Erythroblast (primary cell): ENCODE measurements at regions not wholly inside any gene's neighbourhood (a gene's known extent, or its start where the extent isn't known, plus 50 kb on each side); places are given as distances from the start of the nearest gene placed in this dataset.

ENCODE experiments used
- GATA1 ChIP-seq: IDR thresholded peaks from 2 replicates; pipeline ENCODE4 v1.6.1; 2011; ENCODE audit warnings: low read depth, mild to moderate bottlenecking, control low read depth, low read length, moderate library complexity
- POLR2A ChIP-seq: IDR thresholded peaks from 2 replicates; pipeline ENCODE4 v1.6.1; 2011; ENCODE audit warnings: mild to moderate bottlenecking, low read length

DNA sequence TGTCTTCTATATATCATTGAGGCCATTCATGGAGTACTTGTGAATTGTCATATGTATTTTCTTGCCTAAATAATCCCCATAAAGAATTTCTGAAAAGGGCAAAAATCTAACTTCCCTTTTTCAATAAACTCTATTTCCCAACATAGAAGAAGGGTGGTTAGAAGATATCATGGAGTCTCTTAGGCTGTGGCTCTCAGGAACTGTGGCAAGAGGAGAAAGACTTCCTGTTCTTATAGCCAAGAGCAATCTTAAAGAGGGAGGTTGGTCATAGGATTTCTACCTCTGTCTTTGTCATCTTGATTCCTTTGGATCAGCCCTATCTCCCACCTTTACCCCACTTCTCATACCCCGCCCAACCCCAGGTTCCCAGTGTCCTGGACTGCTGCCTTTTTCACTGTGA lies 175.8 kb downstream of the TYW3 start:
- no peak for TF ChIP-seq POLR2A
- no peak for TF ChIP-seq GATA1
